H1 (cell line): ENCODE measurements at regions not wholly inside any gene's neighbourhood (a gene's known extent, or its start where the extent isn't known, plus 50 kb on each side); places are given as distances from the start of the nearest gene placed in this dataset.

Experiments
- CTCF ChIA-PET: fragments of 300-600 bp; sonication (Branson Sonifier 250); formaldehyde crosslinking; loops from one replicate; lab custom pipeline; 2021; ENCODE audit not compliant: partially characterized antibody; lab: Charles Lee
- POLR2A ChIA-PET: fragments of 300-600 bp; sonication (Branson Sonifier 250); formaldehyde crosslinking; loops from one replicate; lab custom pipeline; 2021; ENCODE audit warnings: inconsistent platforms; ENCODE audit not compliant: partially characterized antibody; lab: Charles Lee
- DNase-seq, 2 experiments: peaks; one replicate each; pipeline versions ENCODE4 v3.0.0 to v3.0.0-alpha.2; 2010 to 2022; ENCODE audit warnings: low spot score in 2 of 2, low read depth in 1 of 2, mixed read lengths in 1 of 2
- FAIRE-seq: peaks from 2 replicates; lab custom pipeline; 2011; peaks lifted over from hg19 to GRCh38; lab: Jason Lieb, UNC
- H2AFZ ChIP-seq: 2 replicates; pipeline ENCODE4 v1.8.1; 2012; ENCODE audit warnings: low read length, inconsistent platforms
- H2AK5ac ChIP-seq: 2 replicates; pipeline ENCODE4 v1.6.1; 2013; ENCODE audit warnings: low read depth, low read length
- H2BK120ac ChIP-seq: replicated peaks from 2 replicates; pipeline ENCODE3; 2013; ENCODE audit warnings: low read depth, low read length, inconsistent platforms
- H2BK12ac ChIP-seq: 2 replicates; pipeline ENCODE4 v1.6.1; 2013; ENCODE audit warnings: low read depth, low read length
- H2BK15ac ChIP-seq: 2 replicates; pipeline ENCODE4 v1.6.1; 2013; ENCODE audit warnings: low read length
- H2BK20ac ChIP-seq: 2 replicates; pipeline ENCODE4 v1.6.1; 2013; ENCODE audit warnings: low read length
- H2BK5ac ChIP-seq: 2 replicates; pipeline ENCODE4 v1.6.1; 2013; ENCODE audit warnings: low read depth, low read length
- H3K14ac ChIP-seq: 2 replicates; pipeline ENCODE4 v1.6.1; 2013; ENCODE audit warnings: inconsistent platforms; ENCODE audit not compliant: insufficient read length
- H3K18ac ChIP-seq: 2 replicates; pipeline ENCODE4 v1.6.1; 2013; ENCODE audit warnings: low read length; ENCODE audit errors: extremely low read depth
- H3K23ac ChIP-seq: 2 replicates; pipeline ENCODE4 v1.6.1; 2013; ENCODE audit warnings: inconsistent platforms; ENCODE audit not compliant: insufficient read length
- H3K23me2 ChIP-seq: 2 replicates; pipeline ENCODE4 v1.6.1; 2013; ENCODE audit warnings: low read depth, low read length
- H3K27ac ChIP-seq: 2 replicates; pipeline ENCODE4 v1.6.1; 2011; ENCODE audit warnings: low read depth, low read length, inconsistent platforms
- H3K27me3 ChIP-seq, 4 experiments: replicated peaks in 1 of 4; 1 replicate in 1 of 4; 2 replicates in 3 of 4; pipeline versions ENCODE4 v1.6.1 to v1.8.1; 2011 to 2013; ENCODE audit warnings: low read length in 3 of 4, mild to moderate bottlenecking in 3 of 4, inconsistent platforms in 2 of 4, mixed read lengths in 2 of 4, moderate library complexity in 1 of 4; ENCODE audit not compliant: control insufficient read depth in 3 of 4, insufficient read depth in 3 of 4; ENCODE audit errors: extremely low read depth in 1 of 4
- H3K36me3 ChIP-seq, 4 experiments: 2 replicates each; pipeline versions ENCODE4 v1.6.1 to v1.8.1; 2011 to 2013; ENCODE audit warnings: mild to moderate bottlenecking in 4 of 4, low read length in 3 of 4, moderate library complexity in 2 of 4, control low read depth in 1 of 4, inconsistent platforms in 1 of 4; ENCODE audit not compliant: insufficient read depth in 4 of 4, control insufficient read depth in 2 of 4
- H3K4ac ChIP-seq: replicated peaks from 2 replicates; pipeline ENCODE3; 2013; ENCODE audit warnings: low read length, low read depth, mixed read lengths, inconsistent platforms; ENCODE audit not compliant: insufficient read length
- H3K4me1 ChIP-seq, 4 experiments: replicated peaks in 1 of 4; 1 replicate in 1 of 4; 2 replicates in 3 of 4; pipeline versions ENCODE4 v1.6.1 to v1.8.1; 2011 to 2013; ENCODE audit warnings: low read length in 3 of 4, inconsistent platforms in 2 of 4, mixed read lengths in 1 of 4; ENCODE audit not compliant: insufficient read depth in 4 of 4, control insufficient read depth in 3 of 4
- H3K4me2 ChIP-seq, 2 experiments: 2 replicates each; pipeline versions ENCODE4 v1.6.1 to v1.8.1; 2011 to 2013; ENCODE audit warnings: low read depth in 2 of 2, low read length in 2 of 2, control low read depth in 1 of 2, inconsistent platforms in 1 of 2, mild to moderate bottlenecking in 1 of 2; ENCODE audit not compliant: insufficient read depth in 1 of 2
- H3K4me3 ChIP-seq, 4 experiments: fragments of 200-600, 300-600 bp in 1 of 4; sonication (generic), shearing (Covaris generic), sonication (Bioruptor Twin) in 1 of 4; 2 replicates each; pipeline versions ENCODE4 v1.5.1 to v1.8.1; 2011 to 2016; ENCODE audit warnings: low read length in 4 of 4, low read depth in 3 of 4, control low read depth in 2 of 4, inconsistent platforms in 2 of 4, mild to moderate bottlenecking in 2 of 4, mixed read lengths in 1 of 4, moderate library complexity in 1 of 4; ENCODE audit not compliant: insufficient read depth in 2 of 4; ENCODE audit errors: extremely low read depth in 1 of 4
- H3K56ac ChIP-seq: replicated peaks from 2 replicates; pipeline ENCODE3; 2013; ENCODE audit warnings: low read depth, mild to moderate bottlenecking, mixed read lengths, low read length, inconsistent platforms; ENCODE audit not compliant: insufficient read length
- H3K79me1 ChIP-seq: 2 replicates; pipeline ENCODE4 v1.6.1; 2013; ENCODE audit warnings: low read depth, low read length, control low read depth
- H3K79me2 ChIP-seq, 2 experiments: 2 replicates each; pipeline versions ENCODE4 v1.6.1 to v1.8.1; 2012 to 2013; ENCODE audit warnings: low read length in 2 of 2, mild to moderate bottlenecking in 2 of 2, inconsistent platforms in 1 of 2; ENCODE audit not compliant: insufficient read depth in 2 of 2, control insufficient read depth in 1 of 2
- H3K9ac ChIP-seq, 4 experiments: replicated peaks in 1 of 4; 1 replicate in 1 of 4; 2 replicates in 3 of 4; pipeline versions ENCODE4 v1.6.1 to v1.8.1; 2011 to 2013; ENCODE audit warnings: low read depth in 3 of 4, low read length in 3 of 4, control low read depth in 2 of 4, mild to moderate bottlenecking in 2 of 4, moderate library complexity in 2 of 4, inconsistent platforms in 1 of 4; ENCODE audit errors: extremely low read depth in 1 of 4
- H3K9me3 ChIP-seq, 2 experiments: 2 replicates each; pipeline versions ENCODE4 v1.6.1 to v1.8.1; 2012 to 2013; ENCODE audit warnings: mild to moderate bottlenecking in 2 of 2, moderate library complexity in 2 of 2, control low read depth in 1 of 2, inconsistent platforms in 1 of 2, low read depth in 1 of 2, low read length in 1 of 2, mixed read lengths in 1 of 2; ENCODE audit not compliant: insufficient read depth in 2 of 2
- H4K20me1 ChIP-seq, 2 experiments: replicated peaks in 1 of 2; 2 replicates each; pipeline versions ENCODE3 to v1.8.1; 2011 to 2013; ENCODE audit warnings: inconsistent platforms in 2 of 2, low read length in 2 of 2, mild to moderate bottlenecking in 1 of 2; ENCODE audit not compliant: insufficient read depth in 2 of 2, control insufficient read depth in 1 of 2
- H4K5ac ChIP-seq: 2 replicates; pipeline ENCODE4 v1.6.1; 2013; ENCODE audit warnings: low read length, low read depth, mixed read lengths, inconsistent platforms; ENCODE audit not compliant: insufficient read length
- H4K8ac ChIP-seq: 2 replicates; pipeline ENCODE4 v1.8.0; 2013; ENCODE audit warnings: mild to moderate bottlenecking, moderate library complexity, low read length, inconsistent platforms; ENCODE audit not compliant: insufficient read depth; ENCODE audit errors: extremely low read depth
- H4K91ac ChIP-seq: replicated peaks from 2 replicates; pipeline ENCODE3; 2013; ENCODE audit warnings: low read length, mixed read lengths, inconsistent platforms; ENCODE audit not compliant: insufficient read length
- CEBPB ChIP-seq: IDR thresholded peaks from 2 replicates; pipeline ENCODE4 v1.6.1; 2012; ENCODE audit warnings: low read depth, low read length
- E2F6 ChIP-seq: IDR thresholded peaks from 2 replicates; pipeline ENCODE4 v1.6.1; 2012; ENCODE audit warnings: inconsistent platforms
- GTF2F1 ChIP-seq: IDR thresholded peaks from 2 replicates; pipeline ENCODE4 v1.6.1; 2012; ENCODE audit warnings: low read depth, low read length, improper control_type of control experiment, borderline replicate concordance
- HDAC6 ChIP-seq: IDR thresholded peaks from one replicate; pipeline ENCODE4 v1.7.1; 2012; ENCODE audit warnings: low read depth, mild to moderate bottlenecking, inconsistent platforms, low read length, moderate library complexity
- SIRT6 ChIP-seq: IDR thresholded peaks from one replicate; pipeline ENCODE4 v1.7.1; 2012; ENCODE audit warnings: low read length, inconsistent platforms
- WGBS, 2 experiments: shearing (Covaris generic) in 1 of 2; methylation state at CpG; one replicate each; pipeline versions ENCODE4 v1.1.6 to v1.1.7; 2013 to 2015; ENCODE audit warnings: low lambda C conversion rate in 2 of 2, mixed read lengths in 2 of 2, inconsistent platforms in 1 of 2, low coverage in 1 of 2, missing lambda C conversion rate in 1 of 2; ENCODE audit not compliant: insufficient replicate concordance in 2 of 2, insufficient coverage in 1 of 2, insufficient read length in 1 of 2; ENCODE audit errors: extremely low coverage in 1 of 2, missing lambda C conversion rate in 1 of 2; 5-methylcytosine and 5-hydroxymethylcytosine counted together

GRCh38 chr7:130927564-130927963, 193.6 kb upstream of the KLF14 start:
- H3K79me2 ChIP-seq = no peaks in the 10 kb centered on the region
- no peak overlapping the region for H3K14ac ChIP-seq
- no peak overlapping the region for H2AK5ac ChIP-seq
- H3K18ac ChIP-seq = no peak overlapping the region
- TF ChIP-seq E2F6 (no peak), HDAC6 (no peak), CEBPB (no peak), GTF2F1 (no peak), SIRT6 (no peak)
- no peak overlapping the region for H4K91ac ChIP-seq
- H3K4me2 ChIP-seq = no peak overlapping the region
- H4K5ac ChIP-seq = no peak overlapping the region
- H2AFZ ChIP-seq = no peak overlapping the region
- H3K56ac ChIP-seq = no peak overlapping the region
- no peaks in the 10 kb centered on the region for H3K36me3 ChIP-seq
- no peak overlapping the region for H3K4me3 ChIP-seq
- H3K27ac ChIP-seq = no peak overlapping the region
- H3K27me3 ChIP-seq = no peaks in the 10 kb centered on the region
- no peak overlapping the region for H2BK15ac ChIP-seq
- no peak overlapping the region for H3K23ac ChIP-seq
- H3K4ac ChIP-seq = no peak overlapping the region
- FAIRE-seq (no peak), DNase-seq (no peak)
- no peaks in the 10 kb centered on the region; the same call in 1 of the 2 replicates for H3K79me1 ChIP-seq
- ChIA-PET CTCF (interaction anchor here (1.0 to 2.1 kb wide), 3 partner anchors 19 to 54 kb away, joined by 3 to 5 read pairs (median 3); no protein-coding TSS in a partner anchor), POLR2A (interaction anchor here (1.1 kb wide), 1 partner anchor 16 kb away, joined by 3 read pairs; no protein-coding TSS in a partner anchor)
- H2BK5ac ChIP-seq = no peak overlapping the region
- no peak overlapping the region for H2BK12ac ChIP-seq
- H3K9ac ChIP-seq = no peak overlapping the region
- no peak overlapping the region for H4K8ac ChIP-seq
- H3K4me1 ChIP-seq = peaks cover 0 to 4% (median 0%) of the 10 kb centered on the region in 4 experiments; a peak in 2 of 7 replicates
- no peaks in the 10 kb centered on the region for H3K23me2 ChIP-seq
- no peaks in the 10 kb centered on the region for H4K20me1 ChIP-seq
- 87% methylated on average over 9 of the region's 9 CpGs; no CpG with 5 or more reads in 1 of the 2 experiments for WGBS, 2 experiments
- H3K9me3 ChIP-seq = no peaks in the 10 kb centered on the region
- no peak overlapping the region for H2BK120ac ChIP-seq
- H2BK20ac ChIP-seq = no peak overlapping the region
